GM12873 (cell line): ENCODE measurements at regions not wholly inside any gene's neighbourhood (a gene's known extent, or its start where the extent isn't known, plus 50 kb on each side); places are given as distances from the start of the nearest gene placed in this dataset.

ENCODE experiments used
- CTCF ChIP-seq: IDR thresholded peaks from 2 replicates; pipeline ENCODE4 v1.5.1; 2012; ENCODE audit warnings: low read depth, mild to moderate bottlenecking, moderate library complexity, low read length, control low read depth; ENCODE audit not compliant: insufficient read depth; ENCODE audit errors: missing control alignments

- no peak for TF ChIP-seq CTCF
Measured at GRCh38 chr9:23341346-23341745, 484.7 kb downstream of the ELAVL2 start.

DNA sequence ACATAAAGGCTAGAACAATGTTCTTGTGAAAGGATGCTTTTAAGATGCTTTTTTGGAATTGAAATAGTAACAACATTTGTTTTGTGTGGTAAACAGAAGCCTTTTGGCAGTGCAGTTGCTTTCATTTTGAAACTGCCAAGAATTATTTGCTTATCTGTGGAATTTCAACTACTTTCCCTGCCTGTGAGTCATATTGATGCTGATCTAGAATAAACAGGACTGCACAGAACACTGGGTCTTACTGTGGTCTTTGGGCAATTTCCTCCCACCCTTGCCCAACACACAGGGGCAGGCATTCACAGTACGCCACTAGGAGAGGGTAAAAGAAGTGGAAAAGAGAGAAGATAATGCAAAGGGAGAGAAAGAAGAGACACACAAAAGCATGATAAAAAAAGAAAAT is 483.7 kb downstream of the ELAVL2 start:
- TF ChIP-seq CTCF: no peak

DNA sequence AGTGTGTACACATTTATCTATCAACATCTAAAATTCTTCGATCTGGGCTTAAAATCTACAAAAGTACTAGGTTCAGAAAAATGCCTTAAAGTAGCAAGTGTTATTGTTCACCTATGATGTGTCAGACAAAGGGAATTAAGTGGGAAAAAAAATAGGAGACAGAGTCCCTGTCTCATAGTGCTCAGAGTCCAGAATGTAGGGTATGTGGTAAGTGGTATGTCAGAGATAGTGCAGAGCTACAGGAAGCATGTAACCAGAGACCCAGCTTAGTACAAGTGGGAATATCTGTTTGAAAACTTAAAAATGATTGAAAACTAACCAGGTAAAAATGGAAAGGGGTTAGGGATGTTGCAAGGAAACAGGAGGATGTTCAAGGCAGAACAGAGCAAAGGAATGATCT is 482.8 kb downstream of the ELAVL2 start:
- TF ChIP-seq CTCF: no peak

DNA sequence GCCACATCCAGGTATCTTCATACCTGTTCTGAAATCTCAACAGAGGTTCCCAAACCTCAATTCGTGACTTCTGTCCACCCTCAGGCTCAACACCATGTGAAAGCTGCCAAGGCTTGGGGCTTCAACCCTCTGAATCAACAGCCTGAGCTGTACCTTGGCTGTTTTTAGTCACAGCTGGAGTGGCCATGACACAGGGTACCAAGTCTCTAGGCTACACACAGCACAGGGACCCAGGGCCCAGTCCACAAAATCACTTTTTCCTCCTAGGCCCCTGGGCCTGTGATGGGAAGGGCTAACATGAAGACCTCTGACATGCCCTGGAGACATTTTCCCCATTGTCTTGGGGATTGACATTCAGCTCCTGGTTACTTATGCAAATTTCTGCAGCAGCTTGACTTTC is 464.9 kb downstream of the ELAVL2 start:
- no peak for TF ChIP-seq CTCF

DNA sequence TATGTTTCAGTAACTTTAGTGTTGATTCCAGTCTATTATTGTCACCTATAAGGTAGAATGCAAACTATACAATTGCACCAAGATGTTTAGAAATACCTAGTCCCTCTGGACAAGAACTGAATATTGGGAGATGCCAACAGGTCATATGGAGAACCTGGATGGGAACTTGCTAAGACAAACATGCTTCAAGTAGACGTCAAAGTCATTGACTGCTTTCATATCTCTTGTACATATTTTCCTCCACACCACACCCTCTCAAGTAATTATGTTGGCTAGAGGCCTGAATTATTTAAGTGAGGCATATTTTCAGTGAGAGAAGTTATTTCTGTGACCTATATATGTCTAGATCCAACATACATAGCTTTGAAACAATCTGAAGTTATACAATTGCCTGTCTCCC is 453.3 kb downstream of the ELAVL2 start:
- TF ChIP-seq CTCF: no peak

DNA sequence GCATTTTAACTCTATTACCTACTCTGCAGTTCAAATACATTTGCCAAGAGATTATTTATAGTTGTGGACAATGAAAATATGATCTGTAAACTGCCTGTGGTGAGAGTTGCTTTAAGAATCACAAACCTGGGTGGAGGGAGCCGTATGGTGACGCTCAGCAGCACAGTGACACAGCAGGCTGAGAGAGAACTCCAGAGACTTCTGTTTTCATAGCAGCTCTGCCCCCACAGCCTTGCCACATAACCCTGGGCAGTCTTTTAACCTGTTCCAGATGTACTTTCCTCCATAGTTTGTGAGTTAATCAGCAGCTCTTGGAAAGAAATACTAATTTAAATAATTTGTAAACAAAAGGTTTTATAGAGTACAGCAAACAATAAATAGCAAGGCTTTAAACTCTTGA is 450.5 kb downstream of the ELAVL2 start:
- no peak for TF ChIP-seq CTCF

- TF ChIP-seq CTCF: no peak
Measured at GRCh38 chr9:23379842-23380241, 446.2 kb downstream of the ELAVL2 start.

GRCh38 chr9:23380821-23381220 is 445.2 kb downstream of the ELAVL2 start:
- TF ChIP-seq CTCF: no peak
